ENCODE measurements at regions not wholly inside any gene's neighbourhood (a gene's known extent, or its start where the extent isn't known, plus 50 kb on each side); places are given as distances from the start of the nearest gene placed in this dataset.

- in situ Hi-C loops (cut with HindIII; ENCODE audit: low sequenced_read_pairs) = no loop called here
These were observed 83.4 kb upstream of the FMN2 start for GRCh38 chr1:240008298-240008697.

GRCh38 chr1:240014051-240014450 is 77.6 kb upstream of the FMN2 start:
- in situ Hi-C loops (cut with HindIII; ENCODE audit: low sequenced_read_pairs) = no loop called here

- in situ Hi-C loops (cut with HindIII; ENCODE audit: low sequenced_read_pairs) = no loop called here
These were observed 73.1 kb upstream of the FMN2 start for GRCh38 chr1:240018617-240019016.

- in situ Hi-C loops (cut with HindIII; ENCODE audit: low sequenced_read_pairs) = no loop called here
These were observed 72.2 kb upstream of the FMN2 start for GRCh38 chr1:240019524-240019923.

- in situ Hi-C loops (cut with HindIII; ENCODE audit: low sequenced_read_pairs) = loop anchor here (10.0 kb wide), 1 partner anchor 134 kb away; no protein-coding TSS in a partner anchor
These were observed 70.8 kb upstream of the FMN2 start for GRCh38 chr1:240020871-240021270.

GRCh38 chr1:240021709-240022108 is 70.0 kb upstream of the FMN2 start:
- in situ Hi-C loops (cut with HindIII; ENCODE audit: low sequenced_read_pairs) = loop anchor here (10.0 kb wide), 1 partner anchor 133 kb away; no protein-coding TSS in a partner anchor

- in situ Hi-C loops (cut with HindIII; ENCODE audit: low sequenced_read_pairs) = loop anchor here (10.0 kb wide), 1 partner anchor 128 kb away; no protein-coding TSS in a partner anchor
These were observed 64.6 kb upstream of the FMN2 start for GRCh38 chr1:240027059-240027462.

- in situ Hi-C loops (cut with HindIII; ENCODE audit: low sequenced_read_pairs) = loop anchor here (10.0 kb wide), 1 partner anchor 125 kb away; no protein-coding TSS in a partner anchor
These were observed 62.3 kb upstream of the FMN2 start for GRCh38 chr1:240029418-240029817.

GRCh38 chr1:240030236-240030635 is 61.4 kb upstream of the FMN2 start:
- in situ Hi-C loops (cut with HindIII; ENCODE audit: low sequenced_read_pairs) = no loop called here

- in situ Hi-C loops (cut with HindIII; ENCODE audit: low sequenced_read_pairs) = no loop called here
These were observed 60.7 kb upstream of the FMN2 start for GRCh38 chr1:240031009-240031408.

GRCh38 chr1:240031414-240031813 is 60.3 kb upstream of the FMN2 start:
- in situ Hi-C loops (cut with HindIII; ENCODE audit: low sequenced_read_pairs) = no loop called here

GRCh38 chr1:240033406-240033805 is 58.3 kb upstream of the FMN2 start:
- in situ Hi-C loops (cut with HindIII; ENCODE audit: low sequenced_read_pairs) = no loop called here

- in situ Hi-C loops (cut with HindIII; ENCODE audit: low sequenced_read_pairs) = no loop called here
These were observed 55.2 kb upstream of the FMN2 start for GRCh38 chr1:240036526-240036925.
